NCI-H82 (cell line): ENCODE measurements at regions not wholly inside any gene's neighbourhood (a gene's known extent, or its start where the extent isn't known, plus 50 kb on each side); places are given as distances from the start of the nearest gene placed in this dataset.
A peak's percentile ranks its signal among the peaks of the same experiment; 100 is the strongest.

ENCODE experiments used
- DNase-seq: peaks from one replicate; lab custom pipeline; 2025; lab: John Stamatoyannopoulos, UW

DNA sequence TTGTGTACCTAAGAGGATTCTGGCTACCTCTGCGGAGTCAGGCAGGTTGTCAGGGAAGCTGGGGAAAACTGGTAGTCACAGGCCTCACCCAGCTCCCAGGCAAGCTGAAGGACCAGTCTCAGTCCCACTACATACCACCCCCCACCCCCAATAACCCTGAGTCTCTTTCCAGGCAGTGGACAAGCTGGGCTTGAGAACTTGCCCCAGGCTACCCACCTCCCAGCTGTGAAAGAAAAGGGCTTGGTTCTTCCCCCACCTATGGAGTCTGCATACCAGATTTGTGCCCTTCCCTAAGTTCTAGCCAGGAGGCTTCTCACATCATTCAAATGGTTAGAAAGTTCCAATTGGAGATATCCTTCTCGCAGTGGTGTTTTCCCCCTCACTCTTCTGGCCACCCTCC lies 1678.8 kb downstream of the MAT2B start:
- no peak for DNase-seq

DNA sequence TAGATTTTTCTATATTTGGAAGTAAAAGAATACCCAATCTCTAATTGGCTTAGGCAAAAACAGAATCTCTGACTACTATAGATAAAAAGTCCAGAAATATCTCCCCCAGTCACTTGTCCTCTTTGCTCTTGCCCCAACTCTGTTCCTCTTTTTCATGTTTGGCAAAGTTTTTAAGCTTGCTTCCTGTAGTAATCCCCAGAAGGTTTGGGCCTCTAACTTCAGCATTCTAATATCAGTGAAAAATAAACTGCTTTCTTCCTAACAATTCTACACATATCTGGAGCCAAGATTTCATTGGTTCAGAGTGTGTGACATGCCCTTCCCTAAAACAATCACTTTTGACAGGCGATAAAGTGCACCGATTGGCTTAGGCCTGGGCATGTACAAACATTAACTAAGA lies 1680.3 kb downstream of the MAT2B start:
- no peak for DNase-seq

DNA sequence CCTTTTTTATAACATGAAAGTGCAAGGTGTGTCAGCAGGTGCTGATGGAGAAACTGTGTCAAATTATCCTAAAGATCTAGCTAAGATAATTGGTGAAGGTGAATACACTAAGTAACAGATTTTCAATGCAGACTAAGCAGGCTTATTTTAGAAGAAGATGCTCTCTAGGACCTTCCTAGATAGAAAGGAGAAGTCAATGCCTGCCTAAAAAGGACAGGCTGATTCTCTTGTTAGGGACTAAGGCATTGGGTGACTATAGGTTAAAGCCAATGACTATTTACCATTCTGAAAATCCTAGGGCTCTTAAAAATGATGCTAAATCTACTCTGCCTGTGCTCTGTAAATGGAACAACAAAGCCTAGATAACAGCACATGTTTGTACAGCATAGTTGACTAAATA lies 1682.4 kb downstream of the MAT2B start:
- no peak for DNase-seq

DNA sequence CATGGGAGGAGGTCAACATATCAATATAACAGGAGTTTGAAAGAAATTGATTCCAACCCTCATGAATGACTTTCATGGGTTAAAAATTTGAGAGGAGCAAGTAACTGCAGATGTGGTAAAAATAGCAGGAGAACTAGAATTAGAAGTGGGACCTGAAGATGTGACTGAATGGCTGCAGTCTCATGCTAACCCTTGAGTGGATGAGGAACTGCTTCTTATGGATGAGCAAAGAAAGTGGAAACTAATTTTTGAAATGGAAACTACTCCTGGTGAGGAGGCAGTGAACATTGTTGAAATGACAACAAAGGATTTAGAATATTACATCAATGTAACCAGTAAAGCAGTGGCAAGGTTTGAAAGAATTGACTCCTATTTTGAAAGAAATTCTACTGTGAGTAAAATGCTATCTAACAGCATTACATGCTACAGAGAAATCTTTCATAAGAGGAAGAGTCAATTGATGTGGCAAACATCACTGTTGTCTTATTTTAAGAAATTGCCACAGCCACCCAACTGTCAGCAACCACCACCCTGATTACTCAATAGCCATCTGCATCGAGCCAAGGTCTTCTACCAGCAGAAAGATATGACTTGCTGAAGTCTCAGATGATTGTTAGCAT lies 1683.2 kb downstream of the MAT2B start:
- no peak for DNase-seq

DNA sequence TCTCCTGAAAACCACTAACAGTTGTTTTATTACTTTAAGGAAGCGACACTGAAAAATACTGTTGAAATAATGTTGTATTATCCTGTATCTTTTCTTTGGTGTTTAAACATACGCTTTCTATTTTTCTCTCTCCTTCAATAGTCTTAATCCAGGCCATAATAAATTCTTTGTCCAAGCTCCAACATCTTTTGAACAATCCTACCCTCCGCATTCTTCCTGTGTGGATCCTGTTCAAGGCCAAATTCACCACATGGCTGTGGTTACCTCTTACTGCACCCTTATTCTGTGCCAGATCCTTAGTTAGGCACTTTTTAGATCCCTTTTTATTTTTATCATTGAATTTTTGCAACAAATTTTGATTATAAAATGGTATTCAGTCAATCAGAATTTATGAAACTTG lies 1691.5 kb downstream of the MAT2B start:
- DNase-seq, result no peak

DNA sequence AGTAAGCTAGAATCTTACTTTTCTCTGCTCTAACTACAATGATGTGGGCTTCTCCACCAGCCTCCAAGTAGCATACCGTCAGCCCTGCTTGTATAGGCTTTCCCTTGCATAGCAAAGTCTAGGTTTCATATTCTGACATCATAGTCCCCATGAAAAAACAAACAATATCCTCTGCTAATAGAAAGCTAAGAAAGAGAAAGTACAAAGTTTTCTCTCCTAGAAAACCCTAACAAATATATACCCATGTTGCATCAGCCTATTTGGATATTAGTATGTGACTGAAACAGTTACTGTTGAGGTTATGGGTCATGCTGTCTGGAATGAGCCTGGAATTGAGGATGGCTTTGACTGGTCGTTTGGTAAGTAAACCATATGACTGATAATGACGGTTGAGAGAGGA lies 1696.0 kb downstream of the MAT2B start:
- DNase-seq, result no peak

DNA sequence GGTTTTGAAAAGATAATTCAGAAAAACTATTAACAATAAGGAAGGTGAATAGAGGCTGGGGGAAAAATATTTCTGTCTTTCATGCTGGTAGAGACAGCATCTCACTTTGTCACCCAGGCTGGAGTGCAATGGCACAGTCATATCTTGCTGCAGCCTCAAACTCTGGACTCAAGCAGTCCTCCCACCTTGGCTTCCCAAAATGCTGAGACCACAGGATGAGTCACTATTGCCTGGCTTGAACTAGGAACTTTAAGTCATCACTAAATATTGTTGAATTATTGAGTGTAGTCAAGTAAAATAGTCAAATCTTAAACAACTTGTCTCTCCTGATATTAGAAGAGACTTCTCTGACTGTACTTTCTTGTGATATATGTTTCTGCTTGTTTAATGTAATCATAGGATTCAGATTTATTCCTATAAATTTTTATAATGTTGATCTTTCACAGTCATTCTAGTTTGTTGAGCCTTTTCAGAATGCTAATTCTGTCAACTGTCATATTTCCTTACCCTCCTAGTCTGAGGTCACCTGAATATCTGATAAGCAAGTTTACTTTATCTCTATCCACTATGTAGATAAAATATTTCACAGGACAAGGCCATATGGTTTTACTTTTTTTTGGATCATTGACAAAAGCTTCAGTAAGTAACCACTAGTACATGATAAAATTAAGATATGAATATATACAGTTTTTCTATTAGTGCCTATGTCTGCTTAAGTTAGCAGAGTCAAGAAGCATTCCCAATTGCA lies 1696.5 kb downstream of the MAT2B start:
- DNase-seq, result no peak

DNA sequence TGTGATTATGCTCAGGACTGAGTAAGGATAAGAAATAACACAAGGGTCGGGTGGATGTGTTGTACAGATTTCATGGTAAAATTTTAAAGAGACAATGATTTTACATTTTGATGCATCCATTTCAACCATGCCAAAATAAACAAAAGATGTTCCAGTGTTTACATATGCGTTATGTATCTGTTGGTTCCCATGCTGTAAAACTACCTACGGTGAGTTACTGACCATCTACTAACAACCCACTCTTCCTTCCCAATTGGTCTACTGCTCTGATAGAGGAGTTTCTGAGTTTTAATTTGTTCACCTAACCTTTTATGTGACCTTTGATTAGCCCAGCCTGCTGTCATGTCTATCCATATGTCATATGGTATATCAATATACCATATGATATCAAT lies 1697.1 kb downstream of the MAT2B start:
- DNase-seq, result no peak

DNA sequence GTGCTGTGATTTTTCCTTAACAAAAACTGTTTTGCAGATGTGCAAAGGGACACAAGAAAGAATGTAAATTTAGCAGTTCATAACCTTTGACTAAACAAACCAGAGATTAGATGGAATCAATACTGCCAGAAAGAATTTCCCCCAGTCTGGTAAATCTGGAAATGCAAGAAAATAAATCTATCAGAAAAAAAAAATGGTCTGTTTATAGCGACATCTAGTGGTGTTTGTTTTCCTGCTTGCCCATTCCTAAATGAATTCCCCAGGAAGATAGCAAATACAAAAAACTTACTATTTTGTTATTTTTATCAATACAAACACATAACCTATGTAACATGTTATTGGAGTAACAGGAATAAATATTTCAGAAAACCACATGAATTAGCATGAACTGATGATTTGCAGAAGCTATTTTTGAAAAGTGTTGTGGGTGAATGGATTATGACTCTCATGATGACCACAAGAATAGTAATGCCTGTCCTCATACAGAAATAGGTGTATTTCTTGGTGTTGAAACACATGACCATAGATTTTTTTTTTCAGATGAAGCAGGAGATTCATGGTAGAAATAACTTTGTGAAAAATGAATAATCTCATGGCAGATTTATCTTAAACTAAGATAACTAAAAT lies 1703.8 kb downstream of the MAT2B start:
- DNase-seq, result peak; percentile 47

DNA sequence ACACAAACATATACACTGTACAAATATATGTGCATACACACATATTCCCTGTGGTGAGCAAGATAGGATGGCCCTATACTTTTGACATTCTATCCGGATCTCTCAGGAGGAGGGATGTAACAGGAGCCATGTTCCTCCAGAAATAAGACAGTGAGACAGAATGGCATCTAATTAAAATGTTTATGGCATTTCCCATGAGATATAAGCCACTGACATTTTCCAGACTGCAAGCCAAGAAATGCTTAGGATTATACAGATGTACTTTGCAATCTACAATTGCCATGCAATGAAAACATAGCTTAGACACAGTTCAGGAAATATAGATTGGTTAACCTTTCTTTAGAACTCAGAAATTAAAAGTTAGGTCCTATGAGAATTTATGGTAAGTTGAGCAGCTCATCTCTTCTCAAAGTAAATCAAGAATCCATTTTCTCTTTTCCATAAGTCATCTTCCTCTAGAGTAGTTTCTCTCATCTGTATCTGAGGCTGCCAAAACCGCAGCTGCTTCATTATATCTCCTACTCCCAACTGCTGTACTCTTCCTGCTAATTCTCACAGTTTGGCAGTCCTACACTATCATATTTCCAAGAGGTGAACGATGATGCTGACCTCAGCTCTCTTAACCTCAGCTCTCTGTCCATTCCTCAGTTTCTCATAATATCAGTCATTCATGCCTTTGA lies 1719.1 kb downstream of the MAT2B start:
- DNase-seq, result no peak

DNA sequence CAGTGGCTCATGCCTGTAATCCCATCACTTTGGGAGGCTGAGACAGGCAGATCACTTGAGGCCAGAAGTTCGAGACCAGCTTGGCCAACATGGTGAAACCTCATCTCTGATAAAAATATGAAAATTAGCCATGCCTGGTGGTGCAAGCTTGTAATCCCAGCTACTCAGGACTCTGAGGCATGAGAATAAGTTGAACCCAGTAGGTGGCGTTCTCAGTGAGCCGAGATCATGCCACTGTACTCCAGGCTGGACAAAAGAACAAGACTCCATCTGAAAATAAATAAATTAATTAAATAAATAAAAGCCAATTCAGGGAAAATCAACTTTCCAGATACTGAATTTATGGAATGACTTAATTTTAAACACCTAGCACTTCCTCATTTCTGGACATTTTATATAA lies 1722.1 kb downstream of the MAT2B start:
- no peak for DNase-seq

DNA sequence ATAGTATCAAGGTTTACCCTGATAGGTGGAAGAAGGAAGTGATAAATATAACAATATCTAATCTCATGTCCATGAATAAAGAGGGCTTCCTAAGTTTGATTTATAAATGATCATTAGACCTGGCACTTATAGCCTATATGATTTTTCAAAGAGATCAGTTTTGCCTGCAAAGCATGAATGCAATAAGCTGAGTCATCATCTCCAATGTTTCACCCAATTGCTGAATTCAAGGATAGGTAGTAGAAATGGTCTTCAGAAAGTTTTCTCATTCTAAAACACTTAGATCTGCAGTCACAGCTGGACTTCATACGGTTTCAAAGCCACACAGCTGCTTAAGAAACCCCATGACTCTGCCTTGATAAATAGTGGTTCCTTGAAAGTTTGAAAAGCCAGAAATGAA lies 1722.8 kb downstream of the MAT2B start:
- DNase-seq, result no peak

DNA sequence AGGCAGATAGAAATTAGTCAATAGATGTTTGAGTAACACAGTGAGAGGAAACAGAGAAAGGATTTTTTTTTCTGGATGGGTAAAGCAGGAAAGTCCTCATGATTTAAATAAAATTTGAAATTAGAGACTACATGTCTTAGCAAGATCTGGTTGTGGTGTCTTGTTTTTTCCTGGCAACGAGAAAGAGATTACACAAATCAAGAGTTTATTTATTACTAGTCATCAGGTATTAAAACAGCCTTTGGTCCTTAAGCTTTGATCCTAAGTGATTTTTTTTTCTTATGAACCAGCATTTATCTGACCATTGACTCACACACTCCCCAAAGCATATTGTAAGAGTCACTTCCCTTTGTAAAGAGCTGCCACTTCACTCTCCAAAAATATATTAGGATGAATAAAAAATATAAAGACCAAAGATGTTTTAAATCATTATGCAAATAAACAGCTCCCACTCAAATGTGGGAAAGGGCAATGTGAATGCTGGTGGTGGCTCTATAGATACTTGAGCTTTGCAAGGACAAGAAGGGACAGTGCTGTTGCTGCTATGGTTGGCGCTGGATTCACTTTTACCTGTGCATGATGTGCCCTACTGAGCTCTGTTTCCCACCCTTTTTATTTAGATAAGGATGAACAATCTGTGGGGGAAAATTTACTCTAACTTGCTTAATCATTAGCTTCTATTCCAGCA lies 1726.5 kb downstream of the MAT2B start:
- DNase-seq, result no peak

DNA sequence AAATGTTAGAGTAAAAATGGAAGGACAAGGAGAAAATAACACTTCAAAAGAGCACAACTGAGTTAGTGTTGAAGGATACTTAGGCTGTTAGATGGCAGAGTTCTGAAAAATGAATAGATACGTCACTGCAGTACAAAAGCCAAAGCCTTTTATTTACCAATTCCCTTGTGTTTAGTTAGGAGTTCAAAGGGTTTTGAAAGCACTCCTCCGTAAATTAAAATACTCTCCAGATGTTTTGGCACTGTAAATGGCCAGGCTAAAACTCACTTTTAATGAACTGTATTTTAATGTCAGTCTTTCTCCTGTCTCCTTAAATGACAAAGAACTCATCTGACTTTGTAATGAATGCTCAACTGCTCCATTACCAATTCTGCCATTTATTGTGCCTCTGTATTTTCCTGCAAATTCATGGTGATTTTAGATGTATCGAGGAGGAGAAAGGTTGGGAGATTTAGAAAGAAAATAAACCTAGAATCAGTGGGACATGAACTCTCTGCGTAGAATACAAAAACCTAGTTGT lies 1727.2 kb downstream of the MAT2B start:
- no peak for DNase-seq

DNA sequence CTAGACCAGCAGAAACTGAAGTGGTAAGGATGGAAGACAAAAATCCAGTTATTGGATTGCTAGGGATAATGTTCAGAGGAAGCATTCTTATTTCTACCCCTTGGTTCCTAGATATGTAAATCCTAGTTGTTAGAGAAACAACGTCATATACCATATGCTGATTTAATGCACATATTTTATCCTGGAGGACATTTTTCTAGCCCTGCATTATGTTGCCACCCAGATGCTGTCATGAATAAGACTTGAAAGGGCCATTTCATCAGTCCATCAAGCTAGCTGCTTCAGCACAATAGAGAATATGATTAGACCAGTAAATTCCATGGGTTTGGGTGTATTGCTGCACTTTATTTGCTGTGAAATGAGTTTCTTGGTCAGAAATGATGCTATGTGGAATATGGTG lies 1736.4 kb downstream of the MAT2B start:
- no peak for DNase-seq

DNA sequence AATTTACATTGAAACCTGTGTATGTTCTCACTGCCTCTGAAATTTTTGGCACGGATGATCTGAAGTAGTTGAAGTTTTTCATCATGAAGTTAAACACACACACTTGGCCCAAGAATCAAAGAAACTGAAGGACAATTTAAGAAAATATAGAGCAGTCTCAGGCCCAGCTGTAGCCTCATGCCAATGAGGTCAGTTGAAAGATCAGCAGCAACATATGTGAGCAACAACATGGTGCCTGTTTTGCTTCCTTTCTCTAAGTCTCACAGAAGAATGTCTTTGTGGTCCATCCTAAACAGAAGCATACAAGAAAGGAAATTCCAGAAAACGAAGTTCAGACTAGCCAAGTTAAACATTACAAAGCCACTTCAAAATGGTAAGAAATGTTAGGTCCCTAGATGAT lies 1737.2 kb downstream of the MAT2B start:
- DNase-seq, result no peak

DNA sequence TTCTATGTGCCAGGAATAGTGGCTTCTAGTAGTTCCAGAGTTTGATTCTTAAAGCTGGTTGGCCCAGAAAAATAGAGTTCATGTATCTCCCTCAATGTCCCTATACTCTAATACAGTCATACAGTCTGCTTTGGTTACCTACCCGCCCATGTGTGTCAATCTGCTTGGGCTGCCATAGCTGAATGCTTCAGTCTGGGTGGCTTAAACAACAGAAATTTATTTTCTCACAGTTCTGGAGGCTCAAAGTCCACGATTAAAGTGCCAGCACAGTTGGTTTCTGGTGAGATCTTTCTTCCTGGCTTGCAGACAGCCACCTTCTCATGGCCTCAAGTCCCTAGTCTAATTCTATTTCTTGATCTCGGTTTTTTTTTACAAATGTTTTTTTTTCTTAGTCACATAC lies 1739.0 kb downstream of the MAT2B start:
- no peak for DNase-seq

DNA sequence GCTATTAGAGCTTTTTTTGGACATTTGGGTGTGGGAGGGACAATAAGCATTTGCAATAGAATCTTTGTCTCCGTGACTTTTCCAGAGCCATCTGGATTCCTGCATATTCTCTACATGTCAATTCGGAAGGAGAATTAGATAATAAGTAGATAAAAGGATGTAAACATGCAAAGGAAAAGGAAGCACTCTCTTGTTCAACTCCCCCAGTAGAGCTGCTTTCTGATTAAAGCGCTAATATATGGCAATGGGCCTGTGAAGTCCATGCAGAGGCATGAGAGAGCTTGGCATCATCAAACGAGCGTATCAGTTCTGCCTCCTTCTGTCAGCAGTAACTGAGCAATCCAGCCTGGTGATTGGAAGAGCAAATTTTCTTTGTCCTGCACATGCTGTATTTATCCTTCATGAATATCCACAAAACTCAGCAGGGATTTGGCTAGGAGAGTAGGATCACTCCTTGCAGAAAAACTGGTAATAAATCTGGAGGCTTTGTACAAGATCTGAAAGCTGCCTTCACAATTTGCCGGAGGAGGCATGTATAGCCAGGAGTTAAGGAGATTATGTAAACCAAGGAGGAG lies 1752.9 kb downstream of the MAT2B start:
- DNase-seq, result peak; percentile 79

DNA sequence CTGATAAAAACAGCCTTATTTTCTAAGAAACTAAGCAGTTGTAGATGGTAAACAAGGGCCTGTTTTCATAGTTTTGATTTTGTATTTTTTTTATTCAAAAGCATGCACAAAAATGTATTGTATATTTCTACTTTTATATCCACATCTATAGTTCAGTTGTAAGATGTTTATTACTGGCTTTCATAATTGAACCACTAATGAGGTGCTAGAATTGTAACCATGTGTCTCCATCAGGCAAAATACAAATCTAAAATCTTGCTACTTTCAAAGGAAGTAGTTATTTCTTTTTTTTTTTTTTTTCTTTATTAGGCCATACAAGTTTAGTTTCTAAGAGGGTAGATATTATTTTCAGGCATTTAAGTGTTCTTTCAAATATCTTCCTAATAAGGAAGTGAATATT lies 1755.0 kb downstream of the MAT2B start:
- DNase-seq, result no peak

DNA sequence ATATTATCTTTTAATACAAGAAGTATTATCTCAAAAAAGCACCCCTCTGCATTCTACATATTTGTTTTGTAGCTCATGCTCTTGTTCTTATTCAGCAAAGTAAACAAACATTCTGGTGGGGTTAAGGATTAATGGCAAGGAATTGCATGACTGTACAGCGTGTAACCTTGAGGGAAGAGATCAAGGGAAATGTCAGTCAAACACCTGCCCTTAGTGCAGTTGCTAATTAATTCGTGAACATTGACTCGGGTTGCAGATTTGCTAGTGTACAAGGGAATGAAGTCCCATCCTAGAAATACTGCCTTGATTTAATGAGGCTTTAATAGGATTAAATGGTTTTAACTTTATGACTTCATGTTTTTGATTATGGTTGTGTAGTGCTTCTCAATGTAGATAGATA lies 1758.1 kb downstream of the MAT2B start:
- peak; percentile 81 for DNase-seq

DNA sequence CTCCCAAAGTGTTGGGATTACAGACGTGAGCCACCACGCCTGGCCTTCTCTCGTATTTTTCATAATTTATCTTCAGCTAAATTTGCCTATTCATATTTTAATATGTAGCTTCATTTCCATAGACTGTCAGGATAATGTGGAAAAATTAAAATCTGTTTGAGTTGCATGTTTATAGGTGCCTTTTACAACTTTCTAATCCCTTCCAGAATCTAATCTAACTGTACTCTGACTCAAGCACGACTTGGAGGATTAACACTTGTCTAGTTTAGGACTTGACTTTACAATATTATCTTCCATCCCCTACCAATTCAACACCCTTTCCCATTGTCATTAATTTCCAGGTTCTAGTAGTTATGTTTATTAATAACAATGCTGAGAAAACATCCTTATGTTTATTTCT lies 1761.5 kb downstream of the MAT2B start:
- DNase-seq, result no peak

DNA sequence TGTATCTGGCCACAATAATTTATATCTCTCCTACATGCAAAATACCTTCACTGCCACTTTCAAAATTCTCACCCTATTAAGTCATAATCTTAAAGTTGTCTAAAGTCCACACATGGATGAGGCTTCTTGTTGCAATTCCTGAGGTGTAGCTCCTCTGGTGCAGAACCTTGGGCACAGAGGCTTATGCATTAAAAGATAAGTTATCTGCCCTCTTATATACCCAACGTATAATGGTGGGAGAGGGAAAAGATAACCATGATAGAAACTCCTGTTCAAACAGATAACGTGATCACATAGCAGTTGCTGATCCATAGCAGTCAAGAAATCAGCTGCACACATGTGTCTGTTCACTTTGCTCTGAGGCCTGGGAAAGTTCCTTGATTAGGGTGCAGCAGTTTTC lies 1767.0 kb downstream of the MAT2B start:
- no peak for DNase-seq
